MCF 10A (cell line): ENCODE measurements at regions not wholly inside any gene's neighbourhood (a gene's known extent, or its start where the extent isn't known, plus 50 kb on each side); places are given as distances from the start of the nearest gene placed in this dataset.

Source experiments
- BruUV-seq: library from RNA; stranded (reverse); fragments of 400-500 nt; replicated peaks from 2 replicates; lab custom pipeline; 2021; lab: Mats Ljungman, UMichigan
- CTCF ChIA-PET: fragments of 300-600 bp; sonication (Branson Sonifier 250); formaldehyde crosslinking; extraction: SDS; loops from one replicate; lab custom pipeline; 2021; ENCODE audit warnings: antibody characterized with exemption, inconsistent platforms; lab: Yijun Ruan, JAX
- POLR2A ChIA-PET: fragments of 300-600, 350-650 bp; sonication (Branson Sonifier 250); formaldehyde crosslinking; extraction: SDS; loops from one replicate; lab custom pipeline; 2020; ENCODE audit warnings: antibody characterized with exemption, inconsistent platforms; lab: Yijun Ruan, JAX
- DNase-seq: peaks from one replicate; pipeline ENCODE4 v3.0.0-alpha.2; 2018; ENCODE audit not compliant: unreplicated experiment
- H3K27ac Mint-ChIP-seq: one replicate; pipeline ENCODE4 v1.8.0; 2022; ENCODE audit warnings: mild to moderate bottlenecking, low read depth, mixed read lengths; ENCODE audit not compliant: unreplicated experiment
- H3K27me3 Mint-ChIP-seq: one replicate; pipeline ENCODE4 v1.8.0; 2022; ENCODE audit warnings: mixed read lengths; ENCODE audit not compliant: insufficient read depth, unreplicated experiment
- H3K36me3 Mint-ChIP-seq: one replicate; pipeline ENCODE4 v1.8.0; 2022; ENCODE audit warnings: mild to moderate bottlenecking, moderate library complexity, mixed read lengths; ENCODE audit not compliant: insufficient read depth, unreplicated experiment
- H3K4me1 Mint-ChIP-seq: one replicate; pipeline ENCODE4 v1.8.0; 2022; ENCODE audit warnings: mixed read lengths; ENCODE audit not compliant: insufficient read depth, unreplicated experiment
- H3K4me3 Mint-ChIP-seq: one replicate; pipeline ENCODE4 v1.8.0; 2022; ENCODE audit warnings: mild to moderate bottlenecking, moderate library complexity, mixed read lengths; ENCODE audit not compliant: unreplicated experiment
- H3K9me3 Mint-ChIP-seq: one replicate; pipeline ENCODE4 v1.8.0; 2022; ENCODE audit warnings: mixed read lengths; ENCODE audit not compliant: unreplicated experiment
- CTCF ChIP-seq: fragments of 200-600 bp; IDR thresholded peaks from one replicate; pipeline ENCODE4 v1.8.0; 2022; ENCODE audit warnings: antibody characterized with exemption, mild to moderate bottlenecking; ENCODE audit not compliant: unreplicated experiment
- intact Hi-C: fragments of 100-400 bp; cut with micrococcal nuclease; formaldehyde crosslinking; loops from 2 replicates; pipeline ENCODE4 v1.14.1; 2022

- H3K36me3 Mint-ChIP-seq: no peaks in the 10 kb centered on the region
- ChIA-PET CTCF (no interaction called here), POLR2A (interaction anchor here (1.0 kb wide), 1 partner anchor 13 kb away, joined by 3 read pairs; no protein-coding TSS in a partner anchor)
- H3K9me3 Mint-ChIP-seq: no peaks in the 10 kb centered on the region
- H3K4me1 Mint-ChIP-seq: no peaks in the 10 kb centered on the region
- no TSS peak for BruUV-seq
- no peak overlapping the region for H3K4me3 Mint-ChIP-seq
- no peak overlapping the region for H3K27ac Mint-ChIP-seq
- no peak for TF ChIP-seq CTCF
- intact Hi-C loops: no loop called here
- no peak for DNase-seq
- H3K27me3 Mint-ChIP-seq: peaks cover 19% of the 10 kb centered on the region
Measured at GRCh38 chr2:118761771-118762170, 85.7 kb downstream of the EN1 start.

- no peaks in the 10 kb centered on the region for H3K36me3 Mint-ChIP-seq
- no peaks in the 10 kb centered on the region for H3K4me1 Mint-ChIP-seq
- H3K9me3 Mint-ChIP-seq: no peaks in the 10 kb centered on the region
- CTCF ChIA-PET: interaction anchor here (0.6 kb wide), 1 partner anchor 122 kb away, joined by 3 read pairs; no protein-coding TSS in a partner anchor
- no TSS peak for BruUV-seq
- intact Hi-C loops: no loop called here
- H3K27me3 Mint-ChIP-seq: peaks cover 19% of the 10 kb centered on the region
- POLR2A ChIA-PET: no interaction called here
- no peak overlapping the region for H3K27ac Mint-ChIP-seq
- H3K4me3 Mint-ChIP-seq: no peak overlapping the region
- TF ChIP-seq CTCF: no peak
- DNase-seq: no peak
Measured at GRCh38 chr2:118755901-118756300, 91.5 kb downstream of the EN1 start.

DNA sequence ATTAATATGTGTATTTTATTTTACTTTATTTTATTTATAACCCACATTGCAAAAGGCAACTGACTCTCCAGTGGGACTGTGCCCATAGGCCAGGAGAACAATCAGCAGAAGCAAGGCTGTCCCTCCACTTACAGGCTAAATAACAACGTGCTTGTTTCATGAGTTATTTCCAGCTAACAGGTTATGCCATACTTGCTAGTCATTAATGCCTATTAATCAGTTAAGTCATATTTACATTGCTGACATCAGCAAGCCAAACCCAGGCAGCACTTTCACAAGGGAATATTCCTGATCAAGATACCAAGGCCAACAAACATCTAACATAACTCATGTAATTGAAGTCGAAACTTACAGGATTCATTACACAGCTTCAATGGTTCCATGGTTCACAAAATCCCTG lies 92.1 kb downstream of the EN1 start:
- TF ChIP-seq CTCF: no peak
- intact Hi-C loops: no loop called here
- no peak overlapping the region for H3K4me3 Mint-ChIP-seq
- H3K36me3 Mint-ChIP-seq: no peaks in the 10 kb centered on the region
- no peaks in the 10 kb centered on the region for H3K9me3 Mint-ChIP-seq
- no peaks in the 10 kb centered on the region for H3K4me1 Mint-ChIP-seq
- H3K27me3 Mint-ChIP-seq: peaks cover 19% of the 10 kb centered on the region
- no TSS peak for BruUV-seq
- ChIA-PET POLR2A (interaction anchor here (0.9 kb wide), 1 partner anchor 13 kb away, joined by 3 read pairs; no protein-coding TSS in a partner anchor), CTCF (no interaction called here)
- no peak overlapping the region for H3K27ac Mint-ChIP-seq
- no peak for DNase-seq

DNA sequence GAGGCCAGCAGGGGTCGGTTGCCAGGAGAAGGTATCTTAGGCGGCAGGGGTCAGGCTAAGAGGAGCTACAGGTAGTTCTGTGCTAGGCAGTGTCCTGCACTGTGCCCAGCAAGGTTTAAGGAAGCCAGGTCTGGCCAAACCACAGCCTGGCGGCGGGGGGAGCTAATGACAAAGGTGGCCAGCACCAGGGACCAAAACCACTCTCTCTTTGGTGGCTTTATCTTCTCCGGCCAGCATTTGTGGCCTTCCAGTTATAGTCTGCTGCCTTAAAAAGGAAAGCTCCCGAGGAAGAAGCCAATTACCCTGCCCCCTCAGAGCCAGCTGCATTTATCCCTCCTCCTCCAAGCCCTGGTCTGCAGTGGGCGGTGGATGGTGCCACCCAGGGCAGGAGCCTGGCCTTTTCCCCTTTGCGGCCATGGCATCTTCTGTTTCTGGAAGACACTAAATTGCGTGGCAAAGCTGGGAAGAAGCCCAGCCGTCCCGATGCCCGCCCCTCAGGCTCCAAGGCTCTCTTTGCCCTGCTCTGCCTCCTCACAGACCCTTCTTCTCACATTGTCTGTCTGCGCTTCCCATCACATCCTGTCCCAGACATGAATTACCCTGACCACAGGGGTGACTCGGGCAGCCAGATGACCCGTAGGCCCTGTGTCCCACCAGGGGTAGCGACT lies 94.6 kb downstream of the EN1 start:
- TF ChIP-seq CTCF: no peak

More for the DNA sequence above, 94.6 kb downstream of the EN1 start:
- no peak for DNase-seq
- CTCF ChIA-PET: interaction anchor here (0.8 to 0.9 kb wide), 2 partner anchors 10 to 13 kb away, joined by 3 read pairs; no protein-coding TSS in a partner anchor
- POLR2A ChIA-PET: no interaction called here
- H3K36me3 Mint-ChIP-seq: no peaks in the 10 kb centered on the region
- H3K4me3 Mint-ChIP-seq: no peak overlapping the region
- intact Hi-C loops: no loop called here
- no peak overlapping the region for H3K27ac Mint-ChIP-seq
- H3K27me3 Mint-ChIP-seq: peaks cover 5% of the 10 kb centered on the region
- no TSS peak for BruUV-seq
- H3K4me1 Mint-ChIP-seq: no peaks in the 10 kb centered on the region
- no peaks in the 10 kb centered on the region for H3K9me3 Mint-ChIP-seq
